ENCODE measurements at regions not wholly inside any gene's neighbourhood (a gene's known extent, or its start where the extent isn't known, plus 50 kb on each side); places are given as distances from the start of the nearest gene placed in this dataset.

DNA sequence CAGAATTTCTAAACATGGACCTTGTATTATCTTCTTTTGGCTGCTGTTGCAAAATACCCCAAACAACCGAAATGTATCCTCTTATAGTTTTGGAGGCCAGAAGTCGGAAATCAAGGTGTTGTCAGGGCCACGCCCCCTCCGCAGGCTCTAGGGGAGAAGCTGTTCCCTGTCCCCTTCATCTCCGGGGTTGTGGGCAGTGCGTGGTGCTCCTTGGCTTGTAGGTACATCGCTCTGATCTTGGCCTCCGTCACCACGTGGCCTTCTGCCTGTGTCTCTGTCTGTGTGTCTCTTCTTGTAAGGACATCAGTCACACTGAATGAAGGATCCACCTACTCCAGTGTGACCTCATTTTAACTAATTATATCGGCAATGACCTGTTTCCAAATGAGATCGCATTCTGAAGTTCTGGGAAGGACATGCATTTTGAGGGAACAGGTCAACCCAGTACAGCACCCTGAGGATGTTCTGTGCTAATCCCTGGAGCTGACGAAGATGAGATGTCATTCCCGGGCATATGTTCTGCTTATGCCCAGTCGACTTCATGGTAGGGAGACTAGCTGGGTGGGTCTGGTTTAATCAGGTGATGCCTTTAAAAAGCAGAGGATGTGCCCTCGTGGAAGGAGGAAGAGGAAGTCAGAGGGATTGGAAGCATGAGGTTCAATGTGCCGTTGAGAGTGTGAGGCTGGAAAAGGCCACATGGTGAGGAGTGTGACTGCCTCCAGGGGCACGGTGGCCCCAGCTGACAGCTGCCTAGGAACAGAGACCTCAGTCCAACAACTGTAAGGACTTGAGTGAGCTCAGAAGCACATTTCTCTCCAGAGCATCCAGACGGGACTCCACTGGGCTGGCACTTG lies 531.1 kb downstream of the TBC1D22A start:
- Histone ChIP-seq H3K27me3 (replicated peaks; ENCODE audit: control insufficient read depth, insufficient read depth, low read length) (no peaks in the 10 kb centered on the region), H3K4me3 (replicated peaks; ENCODE audit: low read depth, low read length) (no peak overlapping the region)
- DNase-seq (ENCODE audit: extremely low read depth, insufficient read length): no peak

DNA sequence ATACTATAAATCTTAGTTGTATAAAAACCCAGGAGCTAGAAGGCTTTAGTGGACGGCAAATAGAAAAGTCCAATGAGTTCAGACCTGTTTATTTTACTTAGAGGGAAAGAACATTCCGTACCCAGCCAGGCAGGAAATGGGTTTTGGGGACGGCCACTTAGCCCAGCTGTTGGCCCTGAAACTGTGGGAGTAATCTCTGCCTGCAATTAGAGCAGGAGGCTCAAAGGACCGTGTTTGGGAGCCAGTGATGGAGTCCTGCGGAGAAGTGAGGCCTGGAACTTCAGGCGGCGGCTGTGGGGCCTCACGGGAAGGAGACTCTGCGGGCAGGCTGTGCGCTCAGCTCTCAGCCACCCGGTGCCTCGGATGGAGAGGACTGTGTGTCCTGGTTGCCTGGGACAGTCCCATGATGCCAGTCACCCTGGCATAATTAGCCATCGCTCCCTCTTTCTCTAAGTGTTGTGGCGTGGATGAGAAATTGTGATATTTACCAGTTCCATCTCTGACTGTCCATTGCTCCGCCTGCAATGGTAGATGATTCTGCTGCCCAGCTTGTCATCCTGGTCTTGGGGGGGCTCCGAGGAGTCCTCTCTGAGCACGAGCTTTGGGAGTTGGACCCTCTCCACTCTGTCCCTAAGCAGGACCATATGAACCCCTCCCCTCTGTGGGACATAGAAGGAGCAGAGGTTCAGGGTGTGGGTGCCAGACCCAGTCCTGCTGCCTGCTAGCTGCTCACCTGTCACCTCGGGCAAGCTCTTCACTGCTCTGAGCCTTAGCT lies 530.3 kb downstream of the TBC1D22A start:
- H3K27me3 ChIP-seq (replicated peaks; ENCODE audit: control insufficient read depth, insufficient read depth, low read length): no peaks in the 10 kb centered on the region
- DNase-seq (ENCODE audit: extremely low read depth, insufficient read length): no peak
- no peak overlapping the region for H3K4me3 ChIP-seq (replicated peaks; ENCODE audit: low read depth, low read length)
- TF ChIP-seq, protein P1, sequence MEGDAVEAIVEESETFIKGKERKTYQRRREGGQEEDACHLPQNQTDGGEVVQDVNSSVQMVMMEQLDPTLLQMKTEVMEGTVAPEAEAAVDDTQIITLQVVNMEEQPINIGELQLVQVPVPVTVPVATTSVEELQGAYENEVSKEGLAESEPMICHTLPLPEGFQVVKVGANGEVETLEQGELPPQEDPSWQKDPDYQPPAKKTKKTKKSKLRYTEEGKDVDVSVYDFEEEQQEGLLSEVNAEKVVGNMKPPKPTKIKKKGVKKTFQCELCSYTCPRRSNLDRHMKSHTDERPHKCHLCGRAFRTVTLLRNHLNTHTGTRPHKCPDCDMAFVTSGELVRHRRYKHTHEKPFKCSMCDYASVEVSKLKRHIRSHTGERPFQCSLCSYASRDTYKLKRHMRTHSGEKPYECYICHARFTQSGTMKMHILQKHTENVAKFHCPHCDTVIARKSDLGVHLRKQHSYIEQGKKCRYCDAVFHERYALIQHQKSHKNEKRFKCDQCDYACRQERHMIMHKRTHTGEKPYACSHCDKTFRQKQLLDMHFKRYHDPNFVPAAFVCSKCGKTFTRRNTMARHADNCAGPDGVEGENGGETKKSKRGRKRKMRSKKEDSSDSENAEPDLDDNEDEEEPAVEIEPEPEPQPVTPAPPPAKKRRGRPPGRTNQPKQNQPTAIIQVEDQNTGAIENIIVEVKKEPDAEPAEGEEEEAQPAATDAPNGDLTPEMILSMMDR (IDR thresholded peaks at IDR 0.05; ENCODE audit: insufficient read depth, low read length, poor library complexity, severe bottlenecking): no peak
- no peaks in the 10 kb centered on the region for H3K36me3 ChIP-seq (ENCODE audit: control insufficient read depth, insufficient read depth, low read length)

More for the DNA sequence above, 531.1 kb downstream of the TBC1D22A start:
- TF ChIP-seq, protein P1 (IDR thresholded peaks at IDR 0.05; ENCODE audit: insufficient read depth, low read length, poor library complexity, severe bottlenecking): no peak
- H3K36me3 ChIP-seq (ENCODE audit: control insufficient read depth, insufficient read depth, low read length): no peaks in the 10 kb centered on the region

DNA sequence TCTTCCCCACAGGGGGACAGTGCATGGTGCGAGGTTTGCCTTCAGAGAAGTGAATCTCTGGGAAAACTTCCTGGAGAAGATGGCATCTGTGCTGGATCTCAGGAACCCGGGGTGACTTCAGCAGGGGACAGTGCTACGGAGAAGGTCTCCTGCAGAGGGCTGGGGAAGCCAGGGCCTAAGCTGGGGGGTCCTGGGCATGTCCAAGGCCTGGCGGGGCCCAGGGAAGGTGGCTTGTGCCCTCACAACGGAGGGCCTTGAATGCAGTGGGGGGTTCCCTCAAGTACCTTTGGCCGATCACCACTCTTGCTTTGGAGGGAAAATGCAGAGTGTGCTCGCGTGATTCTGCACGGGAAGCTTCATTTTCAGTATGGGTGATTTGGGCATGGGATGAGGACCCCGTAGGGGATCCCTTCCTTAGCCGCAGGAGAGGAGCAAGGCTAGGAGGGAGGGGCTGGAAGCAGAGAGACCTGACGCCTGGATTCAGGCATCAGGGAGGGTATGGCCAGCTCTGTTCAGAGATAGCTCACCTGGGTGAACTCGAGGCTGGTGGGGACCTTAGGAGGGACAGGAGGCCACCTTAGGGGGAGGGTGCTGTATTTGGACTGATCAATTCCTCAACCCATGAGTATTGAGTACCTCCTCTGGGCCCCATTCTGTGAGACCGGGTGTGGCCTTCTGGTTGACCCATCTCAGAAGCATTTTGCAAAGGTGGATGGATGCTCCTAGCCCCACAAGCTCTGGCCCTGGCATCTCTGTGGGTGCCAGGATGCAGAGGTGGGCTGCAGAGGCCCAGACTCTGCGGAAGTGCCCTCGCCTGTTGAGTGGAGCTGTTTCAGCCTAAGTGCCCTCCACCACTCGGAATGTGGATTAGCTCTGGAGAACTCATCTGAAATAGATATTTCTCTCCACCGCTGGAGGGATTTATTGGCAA lies 529.4 kb downstream of the TBC1D22A start:
- H3K36me3 ChIP-seq (ENCODE audit: control insufficient read depth, insufficient read depth, low read length): no peaks in the 10 kb centered on the region

DNA sequence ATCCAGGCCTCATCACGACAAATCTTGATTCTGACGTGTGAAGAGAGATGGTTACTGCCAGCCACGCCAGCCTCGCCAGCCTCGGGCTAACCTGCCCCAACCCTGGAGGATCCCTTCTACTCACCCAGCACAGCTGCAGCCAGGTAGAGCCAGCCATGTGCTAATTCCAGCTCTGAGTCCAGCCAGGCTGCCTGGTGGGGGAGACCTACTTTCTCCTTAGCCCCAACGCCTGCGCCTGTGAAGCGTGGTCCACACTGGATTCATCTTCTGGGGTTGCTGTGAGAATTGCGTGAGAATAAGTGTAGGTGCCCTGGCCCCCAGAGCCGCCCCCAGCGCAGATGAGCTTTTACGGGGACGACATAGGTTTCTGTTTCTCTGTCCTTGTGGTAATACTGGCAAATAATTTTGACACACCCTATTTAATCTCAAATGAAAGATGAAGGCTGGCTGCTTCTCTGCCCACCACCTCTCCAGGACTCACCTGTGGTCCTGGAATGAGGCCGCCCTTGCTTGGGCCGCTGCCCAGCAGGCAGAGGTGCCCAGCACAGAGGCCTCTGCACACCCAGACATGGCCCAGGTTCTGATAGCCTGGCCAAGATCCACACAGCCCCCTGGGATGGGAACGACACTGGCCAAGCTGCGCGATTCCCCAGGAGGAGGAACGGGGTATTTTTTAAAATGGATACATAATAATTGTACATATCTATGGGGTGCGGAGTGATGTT lies 528.4 kb downstream of the TBC1D22A start:
- H3K27me3 ChIP-seq (replicated peaks; ENCODE audit: control insufficient read depth, insufficient read depth, low read length): no peaks in the 10 kb centered on the region

More for the DNA sequence above, 529.4 kb downstream of the TBC1D22A start:
- H3K27me3 ChIP-seq (replicated peaks; ENCODE audit: control insufficient read depth, insufficient read depth, low read length): no peaks in the 10 kb centered on the region
- TF ChIP-seq, protein P1 (IDR thresholded peaks at IDR 0.05; ENCODE audit: insufficient read depth, low read length, poor library complexity, severe bottlenecking): no peak
- no peak for DNase-seq (ENCODE audit: extremely low read depth, insufficient read length)
- H3K4me3 ChIP-seq (replicated peaks; ENCODE audit: low read depth, low read length): no peak overlapping the region

More for the DNA sequence above, 528.4 kb downstream of the TBC1D22A start:
- Histone ChIP-seq H3K4me3 (replicated peaks; ENCODE audit: low read depth, low read length) (no peak overlapping the region), H3K36me3 (ENCODE audit: control insufficient read depth, insufficient read depth, low read length) (no peaks in the 10 kb centered on the region)
- no peak for DNase-seq (ENCODE audit: extremely low read depth, insufficient read length)
- TF ChIP-seq, protein P1 (IDR thresholded peaks at IDR 0.05; ENCODE audit: insufficient read depth, low read length, poor library complexity, severe bottlenecking): no peak
